NCI-H2107 treated with DMSO at 0.1 percent for 48 hours (cell line): ENCODE measurements at regions not wholly inside any gene's neighbourhood (a gene's known extent, or its start where the extent isn't known, plus 50 kb on each side); places are given as distances from the start of the nearest gene placed in this dataset.
A peak's percentile ranks its signal among the peaks of the same experiment; 100 is the strongest.

Source experiments
- DNase-seq: peaks from one replicate; lab custom pipeline; 2025; ENCODE audit not compliant: unreplicated experiment; lab: John Stamatoyannopoulos, UW

GRCh38 chr5:2696156-2696807 is 55.2 kb downstream of the IRX2 start:
- DNase-seq, result no peak

- no peak for DNase-seq
Measured at GRCh38 chr5:2695200-2695891, 56.1 kb downstream of the IRX2 start.

GRCh38 chr5:2691530-2691929 is 59.9 kb downstream of the IRX2 start:
- no peak for DNase-seq

- no peak for DNase-seq
Measured at GRCh38 chr5:2690293-2690692, 61.2 kb downstream of the IRX2 start.

GRCh38 chr5:2688586-2688985 is 62.9 kb downstream of the IRX2 start:
- no peak for DNase-seq

- DNase-seq, result no peak
Measured at GRCh38 chr5:2687746-2688145, 63.7 kb downstream of the IRX2 start.

GRCh38 chr5:2686321-2687124 is 65.0 kb downstream of the IRX2 start:
- peak; percentile 87 for DNase-seq

- no peak for DNase-seq
Measured at GRCh38 chr5:2685651-2686272, 65.7 kb downstream of the IRX2 start.

GRCh38 chr5:2684606-2685005 is 66.9 kb downstream of the IRX2 start:
- DNase-seq, result no peak

GRCh38 chr5:2683720-2684119 is 67.8 kb downstream of the IRX2 start:
- DNase-seq, result no peak

- no peak for DNase-seq
Measured at GRCh38 chr5:2681476-2681875, 70.0 kb downstream of the IRX2 start.

- DNase-seq, result no peak
Measured at GRCh38 chr5:2680979-2681378, 70.5 kb downstream of the IRX2 start.

- no peak for DNase-seq
Measured at GRCh38 chr5:2677689-2678088, 73.8 kb downstream of the IRX2 start.

GRCh38 chr5:2675548-2675947 is 75.9 kb downstream of the IRX2 start:
- peak; percentile 40 for DNase-seq

- DNase-seq, result peak; percentile 11
Measured at GRCh38 chr5:2674456-2674855, 77.0 kb downstream of the IRX2 start.

GRCh38 chr5:2670940-2671339 is 80.5 kb downstream of the IRX2 start:
- no peak for DNase-seq

GRCh38 chr5:2669913-2670312 is 81.6 kb downstream of the IRX2 start:
- DNase-seq, result no peak

GRCh38 chr5:2669259-2669658 is 82.2 kb downstream of the IRX2 start:
- no peak for DNase-seq

GRCh38 chr5:2666081-2666480 is 85.4 kb downstream of the IRX2 start:
- no peak for DNase-seq

GRCh38 chr5:2663489-2663888 is 88.0 kb downstream of the IRX2 start:
- DNase-seq, result no peak

GRCh38 chr5:2660315-2660714 is 91.2 kb downstream of the IRX2 start:
- no peak for DNase-seq
